Stomach (tissue), 8 donors: ENCODE measurements at regions not wholly inside any gene's neighbourhood (a gene's known extent, or its start where the extent isn't known, plus 50 kb on each side); places are given as distances from the start of the nearest gene placed in this dataset.
A peak's percentile ranks its signal among the peaks of the same experiment; 100 is the strongest.

Experiments used
- DNase-seq, 2 donors: peaks; one replicate each; pipeline versions ENCODE4 v3.0.0 to v3.0.0-alpha.2; 2013 to 2019
- H3K27ac ChIP-seq, 5 donors: fragments of 200-600 bp in 4 of 5; sonication (generic) in 4 of 5; one replicate each; pipeline ENCODE4 v1.5.1; 2013 to 2019; ENCODE audit warnings: mild to moderate bottlenecking in 1 of 5, moderate library complexity in 1 of 5
- H3K27me3 ChIP-seq, 3 donors: fragments of 200-600 bp; sonication (generic); one replicate each; pipeline ENCODE4 v1.5.1; 2017 to 2019; ENCODE audit warnings: mixed run types in 1 of 3
- H3K36me3 ChIP-seq, 4 donors: fragments of 200-600 bp; sonication (generic); 1 replicate in 3 of 4; 2 replicates in 1 of 4; pipeline ENCODE4 v1.5.1; 2016 to 2019
- H3K4me1 ChIP-seq, 4 donors: fragments of 200-600 bp; sonication (generic); one replicate each; pipeline ENCODE4 v1.5.1; 2016 to 2019
- H3K4me3 ChIP-seq, 4 donors: fragments of 200-600 bp; sonication (generic) in 3 of 4; one replicate each; pipeline ENCODE4 v1.5.1; 2016 to 2019; ENCODE audit warnings: mild to moderate bottlenecking in 1 of 4
- H3K9me3 ChIP-seq, 4 donors: fragments of 200-600 bp; sonication (generic); one replicate each; pipeline ENCODE4 v1.5.1; 2016 to 2019
- CTCF ChIP-seq, 7 experiments: fragments of 450-650 bp in 4 of 7; fragments of 200-600 bp in 3 of 7; sonication (generic) in 3 of 7; IDR thresholded peaks; one replicate each; pipeline ENCODE4 v1.5.1; 2016 to 2019; ENCODE audit warnings: antibody characterized with exemption in 7 of 7, control low read depth in 2 of 7, mild to moderate bottlenecking in 1 of 7
- EP300 ChIP-seq: sonication (generic); formaldehyde crosslinking; IDR thresholded peaks from one replicate; pipeline ENCODE4 v1.6.1; 2017; ENCODE audit warnings: antibody characterized with exemption
- POLR2A ChIP-seq, 4 donors: fragments of 450-650 bp; IDR thresholded peaks; one replicate each; pipeline ENCODE4 v1.6.1; 2016; ENCODE audit warnings: antibody characterized with exemption in 4 of 4, control low read depth in 2 of 4, mild to moderate bottlenecking in 1 of 4, moderate library complexity in 1 of 4
- POLR2AphosphoS5 ChIP-seq, 3 donors: sonication (generic); formaldehyde crosslinking; IDR thresholded peaks; one replicate each; pipeline ENCODE4 v1.6.1; 2016; ENCODE audit warnings: antibody characterized with exemption in 3 of 3
- WGBS, 5 donors: extraction: QIAGEN DNeasy Blood & Tissue Kit in 3 of 5; methylation state at CpG; one replicate each; pipeline versions ENCODE4 v1.1.5 to v1.1.7; 2013 to 2018; 5-methylcytosine and 5-hydroxymethylcytosine counted together
- intact Hi-C: fragments of 100-400 bp; cut with DNase I; formaldehyde crosslinking; loops from one replicate; pipeline ENCODE4 v1.15.1; 2023; ENCODE audit warnings: low total_unique reads
- donor health status: healthy with polysubstance abuse.
- donor health status: Bipolar disorder and iron deficiency.
- donor health status: healthy.

- no peak overlapping the region for H3K4me3 ChIP-seq
- intact Hi-C loops = no loop called here
These were observed 177.3 kb upstream of the SERP2 start for GRCh38 chr13:44196196-44196751.

GRCh38 chr13:44197791-44198770, 175.5 kb upstream of the SERP2 start:
- Histone ChIP-seq H3K4me3 (no peak overlapping the region), H3K9me3 (no peaks in the 10 kb centered on the region), H3K36me3 (no peaks in the 10 kb centered on the region), H3K4me1 (peaks cover 19 to 43% (median 26%) of the 10 kb centered on the region in 4 donors), H3K27me3 (no peaks in the 10 kb centered on the region), H3K27ac (peak overlapping the region in 3 of 5 donors; percentile 27 to 69 (median 40))
- 49 to 79% (median 60%) methylated on average over 1 of the region's 1 CpG for WGBS, 5 donors
- TF ChIP-seq EP300 = no peak
- no peak for TF ChIP-seq POLR2AphosphoS5 (IDR thresholded peaks at IDR 0.05)
- no peak for TF ChIP-seq POLR2A (IDR thresholded peaks at IDR 0.05)
- no peak for TF ChIP-seq CTCF (IDR thresholded peaks at IDR 0.05)
- DNase-seq = peak in 1 of 2 donors; percentile 65
- intact Hi-C loops = no loop called here

More at GRCh38 chr13:44196196-44196751, 177.3 kb upstream of the SERP2 start:
- H3K27me3 ChIP-seq = no peaks in the 10 kb centered on the region
- TF ChIP-seq CTCF (IDR thresholded peaks at IDR 0.05) (no peak), EP300 (no peak), POLR2AphosphoS5 (IDR thresholded peaks at IDR 0.05) (no peak), POLR2A (IDR thresholded peaks at IDR 0.05) (no peak)
- H3K36me3 ChIP-seq = no peaks in the 10 kb centered on the region
- no peak for DNase-seq
- no peak overlapping the region for H3K27ac ChIP-seq
- H3K9me3 ChIP-seq = no peaks in the 10 kb centered on the region
- H3K4me1 ChIP-seq = peaks cover 19 to 48% (median 32%) of the 10 kb centered on the region in 4 donors
- 76 to 89% (median 82%) methylated on average over 1 of the region's 1 CpG for WGBS, 5 donors

- intact Hi-C loops = no loop called here
- no peak overlapping the region for H3K4me3 ChIP-seq
- no peak for DNase-seq
- H3K4me1 ChIP-seq = peaks cover 19 to 38% (median 26%) of the 10 kb centered on the region in 4 donors
- no peaks in the 10 kb centered on the region for H3K27me3 ChIP-seq
- no peaks in the 10 kb centered on the region for H3K9me3 ChIP-seq
- H3K36me3 ChIP-seq = no peaks in the 10 kb centered on the region
- H3K27ac ChIP-seq = peak overlapping the region in 3 of 5 donors; percentile 20 to 69 (median 40)
- TF ChIP-seq POLR2AphosphoS5 (IDR thresholded peaks at IDR 0.05) = no peak
- TF ChIP-seq POLR2A (IDR thresholded peaks at IDR 0.05) = no peak
- no peak for TF ChIP-seq CTCF (IDR thresholded peaks at IDR 0.05)
- TF ChIP-seq EP300 = no peak
- WGBS, 5 donors = 56 to 72% (median 60%) methylated on average over 3 of the region's 3 CpGs
These were observed 174.8 kb upstream of the SERP2 start for GRCh38 chr13:44198826-44199225.

GRCh38 chr13:44199627-44200207, 173.9 kb upstream of the SERP2 start:
- no peak for TF ChIP-seq CTCF (IDR thresholded peaks at IDR 0.05)
- peak in 1 of 3 donors; percentile 31 for TF ChIP-seq POLR2AphosphoS5 (IDR thresholded peaks at IDR 0.05)
- TF ChIP-seq EP300 = no peak
- WGBS, 5 donors = 28 to 45% (median 29%) methylated on average over 2 of the region's 2 CpGs
- H3K4me1 ChIP-seq = peaks cover 19 to 38% (median 26%) of the 10 kb centered on the region in 4 donors
- peak overlapping the region in 4 of 5 donors; percentile 7 to 69 (median 30) for H3K27ac ChIP-seq
- no peaks in the 10 kb centered on the region for H3K9me3 ChIP-seq
- no peaks in the 10 kb centered on the region for H3K36me3 ChIP-seq
- no peaks in the 10 kb centered on the region for H3K27me3 ChIP-seq
- intact Hi-C loops = no loop called here
- H3K4me3 ChIP-seq = no peak overlapping the region
- peak; percentile 49 to 68 for DNase-seq
